H9 (cell line): ENCODE measurements at regions not wholly inside any gene's neighbourhood (a gene's known extent, or its start where the extent isn't known, plus 50 kb on each side); places are given as distances from the start of the nearest gene placed in this dataset.

Source experiments
- DNase-seq: peaks from one replicate; pipeline ENCODE4 v3.0.0-alpha.2; 2017
- H2AFZ ChIP-seq: one replicate; pipeline ENCODE4 v1.6.1; 2013; ENCODE audit warnings: mild to moderate bottlenecking, low read length, control low read depth, moderate library complexity
- H2AK5ac ChIP-seq: 2 replicates; pipeline ENCODE4 v1.6.1; 2013; ENCODE audit warnings: low read length, control low read depth, mixed read lengths; ENCODE audit not compliant: insufficient read length
- H2BK120ac ChIP-seq: one replicate; pipeline ENCODE4 v1.6.1; 2013; ENCODE audit warnings: low read depth, mild to moderate bottlenecking, low read length, control low read depth, inconsistent platforms; ENCODE audit not compliant: poor library complexity, severe bottlenecking
- H2BK12ac ChIP-seq: 2 replicates; pipeline ENCODE4 v1.6.1; 2013; ENCODE audit warnings: low read length, control low read depth, mixed read lengths, low read depth; ENCODE audit not compliant: insufficient read length
- H2BK15ac ChIP-seq: 2 replicates; pipeline ENCODE4 v1.6.1; 2013; ENCODE audit warnings: low read depth, low read length, control low read depth
- H2BK20ac ChIP-seq: one replicate; pipeline ENCODE4 v1.6.1; 2013; ENCODE audit warnings: low read depth, mild to moderate bottlenecking, low read length, control low read depth, inconsistent platforms; ENCODE audit not compliant: poor library complexity, severe bottlenecking
- H2BK5ac ChIP-seq: 2 replicates; pipeline ENCODE4 v1.6.1; 2013; ENCODE audit warnings: low read length, control low read depth, mixed read lengths; ENCODE audit not compliant: insufficient read length
- H3K14ac ChIP-seq: 2 replicates; pipeline ENCODE4 v1.6.1; 2013; ENCODE audit warnings: low read length, control low read depth; ENCODE audit not compliant: insufficient read depth
- H3K18ac ChIP-seq: 2 replicates; pipeline ENCODE4 v1.6.1; 2013; ENCODE audit warnings: low read depth, mild to moderate bottlenecking, mixed read lengths, low read length, control low read depth; ENCODE audit not compliant: insufficient read length
- H3K23ac ChIP-seq: 2 replicates; pipeline ENCODE4 v1.6.1; 2013; ENCODE audit warnings: low read length, control low read depth, mixed read lengths, low read depth; ENCODE audit not compliant: insufficient read length
- H3K23me2 ChIP-seq: 2 replicates; pipeline ENCODE4 v1.6.1; 2013; ENCODE audit warnings: low read depth, mild to moderate bottlenecking, mixed read lengths, low read length, control low read depth; ENCODE audit not compliant: insufficient read length, poor library complexity, severe bottlenecking
- H3K27ac ChIP-seq: 2 replicates; pipeline ENCODE4 v1.5.1; 2013; ENCODE audit warnings: low read length, control low read depth, mixed read lengths, low read depth; ENCODE audit not compliant: insufficient read length
- H3K27me3 ChIP-seq: 2 replicates; pipeline ENCODE4 v1.6.1; 2013; ENCODE audit warnings: low read length, control low read depth, inconsistent platforms; ENCODE audit not compliant: insufficient read depth
- H3K4ac ChIP-seq: 2 replicates; pipeline ENCODE4 v1.6.1; 2013; ENCODE audit warnings: low read depth, mild to moderate bottlenecking, control low read depth, inconsistent platforms, low read length, moderate library complexity
- H3K4me1 ChIP-seq: 2 replicates; pipeline ENCODE4 v1.6.1; 2013; ENCODE audit warnings: low read length, control low read depth, inconsistent platforms; ENCODE audit not compliant: insufficient read depth
- H3K4me2 ChIP-seq: 2 replicates; pipeline ENCODE4 v1.6.1; 2013; ENCODE audit warnings: low read length, control low read depth, mixed read lengths; ENCODE audit not compliant: insufficient read length, insufficient read depth
- H3K56ac ChIP-seq: 2 replicates; pipeline ENCODE4 v1.6.1; 2013; ENCODE audit warnings: low read depth, mild to moderate bottlenecking, mixed read lengths, low read length, control low read depth; ENCODE audit not compliant: insufficient read length
- H3K79me1 ChIP-seq: 2 replicates; pipeline ENCODE4 v1.6.1; 2013; ENCODE audit warnings: low read depth, mild to moderate bottlenecking, moderate library complexity, low read length, control low read depth, inconsistent platforms; ENCODE audit not compliant: insufficient read depth, poor library complexity, severe bottlenecking
- H3K79me2 ChIP-seq: 2 replicates; pipeline ENCODE4 v1.6.1; 2013; ENCODE audit warnings: low read length, control low read depth, inconsistent platforms; ENCODE audit not compliant: insufficient read depth
- H3K9ac ChIP-seq: 2 replicates; pipeline ENCODE4 v1.6.1; 2013; ENCODE audit warnings: low read length, control low read depth, mixed read lengths; ENCODE audit not compliant: insufficient read length; ENCODE audit errors: extremely low read depth
- H3K9me3 ChIP-seq: one replicate; pipeline ENCODE4 v1.6.1; 2013; ENCODE audit warnings: low read depth, low read length, inconsistent platforms; ENCODE audit not compliant: control insufficient read depth
- H3T11ph ChIP-seq: one replicate; pipeline ENCODE4 v1.6.1; 2013; ENCODE audit warnings: mild to moderate bottlenecking, low read length, control low read depth, inconsistent platforms
- H4K20me1 ChIP-seq: one replicate; pipeline ENCODE4 v1.6.1; 2013; ENCODE audit not compliant: control insufficient read depth, insufficient read length, insufficient read depth
- H4K5ac ChIP-seq: 2 replicates; pipeline ENCODE4 v1.6.1; 2013; ENCODE audit warnings: low read depth, mild to moderate bottlenecking, mixed read lengths, low read length, control low read depth; ENCODE audit not compliant: insufficient read length
- H4K8ac ChIP-seq: replicated peaks from 2 replicates; pipeline ENCODE4 v1.6.1; 2013; ENCODE audit warnings: low read length, control low read depth, mixed read lengths, low read depth; ENCODE audit not compliant: insufficient read length
- H4K91ac ChIP-seq: 2 replicates; pipeline ENCODE4 v1.6.1; 2013; ENCODE audit warnings: low read depth, mild to moderate bottlenecking, moderate library complexity, mixed read lengths, low read length, control low read depth; ENCODE audit not compliant: insufficient read length
- H3K27ac Mint-ChIP-seq, 3 experiments: 2 replicates in 2 of 3; 3 replicates in 1 of 3; pipeline ENCODE4 v1.8.0; 2020 to 2021; ENCODE audit warnings: mixed read lengths in 3 of 3, mild to moderate bottlenecking in 1 of 3, moderate library complexity in 1 of 3
- H3K27me3 Mint-ChIP-seq: 2 replicates; pipeline ENCODE4 v1.8.0; 2021; ENCODE audit warnings: low read depth, mild to moderate bottlenecking, moderate library complexity, mixed read lengths
- H3K36me3 Mint-ChIP-seq, 3 experiments: 2 replicates in 2 of 3; 3 replicates in 1 of 3; pipeline ENCODE4 v1.8.0; 2020 to 2021; ENCODE audit warnings: low read depth in 3 of 3, mixed read lengths in 3 of 3; ENCODE audit not compliant: insufficient read depth in 1 of 3
- H3K4me1 Mint-ChIP-seq, 2 experiments: 2 replicates each; pipeline ENCODE4 v1.8.0; 2020; ENCODE audit warnings: mixed read lengths in 2 of 2
- H3K4me3 Mint-ChIP-seq, 2 experiments: 2 replicates in 1 of 2; 3 replicates in 1 of 2; pipeline ENCODE4 v1.8.0; 2020 to 2021; ENCODE audit warnings: mild to moderate bottlenecking in 2 of 2, mixed read lengths in 2 of 2, moderate library complexity in 1 of 2
- H3K9me3 Mint-ChIP-seq, 2 experiments: 2 replicates in 1 of 2; 3 replicates in 1 of 2; pipeline ENCODE4 v1.8.0; 2020; ENCODE audit warnings: mild to moderate bottlenecking in 2 of 2, mixed read lengths in 2 of 2, moderate library complexity in 1 of 2
- WGBS: extraction: QIAGEN DNeasy Blood & Tissue Kit; methylation state at CpG from one replicate; pipeline ENCODE4 v1.1.7; 2013; ENCODE audit warnings: missing lambda C conversion rate, low lambda C conversion rate, mixed read lengths; ENCODE audit not compliant: insufficient read length; ENCODE audit errors: extremely low coverage; 5-methylcytosine and 5-hydroxymethylcytosine counted together
- TF ChIP-seq, protein P1 (sequence below): fragments of 200-600 bp; sonication (generic); conservative IDR thresholded peaks from 3 replicates; pipeline ENCODE4 v1.8.0; 2021; ENCODE audit warnings: antibody characterized with exemption, mild to moderate bottlenecking

DNA sequence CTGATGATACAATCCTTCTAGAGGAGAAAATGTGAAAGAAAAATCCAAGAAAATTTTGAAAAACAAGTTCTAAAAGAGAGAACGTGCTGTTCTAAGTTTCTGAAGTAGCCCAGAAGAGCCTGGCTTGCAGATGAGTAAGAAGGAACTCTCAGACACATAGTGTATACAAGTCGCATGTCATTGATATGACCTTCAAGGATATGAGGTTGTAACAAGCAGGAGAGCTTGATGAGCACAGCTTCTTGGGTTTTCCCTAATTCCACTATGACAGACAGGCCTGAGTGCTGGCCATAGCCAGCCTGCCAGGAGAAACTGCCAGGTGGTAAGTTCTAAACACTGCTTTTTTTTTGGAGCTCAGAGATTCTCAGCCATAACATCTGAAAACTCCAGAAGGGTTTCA lies 235.7 kb upstream of the SIX2 start:
- H3K4me1 Mint-ChIP-seq = peaks cover 7 to 9% of the 10 kb centered on the region in 2 experiments; a peak in 3 of 4 replicates
- Histone ChIP-seq H3K14ac (no peak overlapping the region), H3K23me2 (no peaks in the 10 kb centered on the region), H4K91ac (no peak overlapping the region), H3K27ac (no peak overlapping the region), H3K27me3 (no peaks in the 10 kb centered on the region), H3K4me2 (no peak overlapping the region), H3K18ac (no peak overlapping the region), H3K56ac (no peak overlapping the region), H2BK120ac (no peak overlapping the region), H3K79me2 (no peaks in the 10 kb centered on the region), H3K79me1 (no peaks in the 10 kb centered on the region), H3T11ph (no peak overlapping the region), H3K9me3 (no peaks in the 10 kb centered on the region), H2BK5ac (no peak overlapping the region), H3K4ac (no peak overlapping the region), H2BK20ac (no peak overlapping the region), H2AFZ (no peak overlapping the region), H4K8ac (no peak overlapping the region), H2BK12ac (no peak overlapping the region), H3K4me1 (no peaks in the 10 kb centered on the region), H2BK15ac (no peak overlapping the region), H4K20me1 (no peaks in the 10 kb centered on the region), H3K9ac (no peak overlapping the region), H3K23ac (no peak overlapping the region), H4K5ac (no peak overlapping the region), H2AK5ac (no peak overlapping the region)
- DNase-seq = no peak
- no peaks in the 10 kb centered on the region; a peak in 1 of 5 replicates for H3K9me3 Mint-ChIP-seq
- H3K4me3 Mint-ChIP-seq = no peak overlapping the region
- no peaks in the 10 kb centered on the region for H3K36me3 Mint-ChIP-seq
- H3K27me3 Mint-ChIP-seq = no peaks in the 10 kb centered on the region; the same call in 1 of the 2 replicates
- H3K27ac Mint-ChIP-seq = no peak overlapping the region
- TF ChIP-seq, protein P1, sequence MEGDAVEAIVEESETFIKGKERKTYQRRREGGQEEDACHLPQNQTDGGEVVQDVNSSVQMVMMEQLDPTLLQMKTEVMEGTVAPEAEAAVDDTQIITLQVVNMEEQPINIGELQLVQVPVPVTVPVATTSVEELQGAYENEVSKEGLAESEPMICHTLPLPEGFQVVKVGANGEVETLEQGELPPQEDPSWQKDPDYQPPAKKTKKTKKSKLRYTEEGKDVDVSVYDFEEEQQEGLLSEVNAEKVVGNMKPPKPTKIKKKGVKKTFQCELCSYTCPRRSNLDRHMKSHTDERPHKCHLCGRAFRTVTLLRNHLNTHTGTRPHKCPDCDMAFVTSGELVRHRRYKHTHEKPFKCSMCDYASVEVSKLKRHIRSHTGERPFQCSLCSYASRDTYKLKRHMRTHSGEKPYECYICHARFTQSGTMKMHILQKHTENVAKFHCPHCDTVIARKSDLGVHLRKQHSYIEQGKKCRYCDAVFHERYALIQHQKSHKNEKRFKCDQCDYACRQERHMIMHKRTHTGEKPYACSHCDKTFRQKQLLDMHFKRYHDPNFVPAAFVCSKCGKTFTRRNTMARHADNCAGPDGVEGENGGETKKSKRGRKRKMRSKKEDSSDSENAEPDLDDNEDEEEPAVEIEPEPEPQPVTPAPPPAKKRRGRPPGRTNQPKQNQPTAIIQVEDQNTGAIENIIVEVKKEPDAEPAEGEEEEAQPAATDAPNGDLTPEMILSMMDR = no peak
- no CpG with 5 or more reads among the region's 2 CpGs for WGBS
